Body of pancreas (tissue), 4 donors: ENCODE measurements at regions not wholly inside any gene's neighbourhood (a gene's known extent, or its start where the extent isn't known, plus 50 kb on each side); places are given as distances from the start of the nearest gene placed in this dataset.

Experiments
- POLR2A ChIP-seq, 3 donors: fragments of 450-650 bp; IDR thresholded peaks; one replicate each; pipeline ENCODE4 v1.6.1; 2016; ENCODE audit warnings: antibody characterized with exemption in 3 of 3, mild to moderate bottlenecking in 2 of 3
- TF ChIP-seq, protein P1 (sequence below), 7 experiments: fragments of 450-650 bp in 4 of 7; fragments of 200-600 bp in 3 of 7; sonication (generic) in 3 of 7; IDR thresholded peaks; one replicate each; pipeline ENCODE4 v1.5.1; 2016 to 2019; ENCODE audit warnings: antibody characterized with exemption in 7 of 7

DNA sequence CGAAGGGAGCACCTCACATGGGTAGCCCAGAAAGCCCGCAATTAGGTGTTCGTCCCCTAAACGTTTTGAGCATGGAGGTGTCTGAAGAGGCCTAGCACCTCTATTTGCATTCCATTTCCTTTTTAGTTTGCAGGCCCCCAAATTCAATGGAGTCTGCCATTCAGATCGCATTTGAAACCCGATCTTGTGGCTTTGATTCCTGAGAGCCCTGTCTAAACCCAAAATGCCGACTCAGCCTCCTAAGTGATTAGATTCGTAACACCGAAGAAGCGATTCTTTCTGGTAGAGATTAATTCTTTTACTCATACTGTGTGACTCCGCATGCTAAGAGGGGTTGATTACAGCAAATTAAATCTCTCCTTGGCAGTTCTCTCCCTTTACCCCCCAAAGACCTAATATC lies 415.2 kb upstream of the KAZN start:
- TF ChIP-seq, protein P1, sequence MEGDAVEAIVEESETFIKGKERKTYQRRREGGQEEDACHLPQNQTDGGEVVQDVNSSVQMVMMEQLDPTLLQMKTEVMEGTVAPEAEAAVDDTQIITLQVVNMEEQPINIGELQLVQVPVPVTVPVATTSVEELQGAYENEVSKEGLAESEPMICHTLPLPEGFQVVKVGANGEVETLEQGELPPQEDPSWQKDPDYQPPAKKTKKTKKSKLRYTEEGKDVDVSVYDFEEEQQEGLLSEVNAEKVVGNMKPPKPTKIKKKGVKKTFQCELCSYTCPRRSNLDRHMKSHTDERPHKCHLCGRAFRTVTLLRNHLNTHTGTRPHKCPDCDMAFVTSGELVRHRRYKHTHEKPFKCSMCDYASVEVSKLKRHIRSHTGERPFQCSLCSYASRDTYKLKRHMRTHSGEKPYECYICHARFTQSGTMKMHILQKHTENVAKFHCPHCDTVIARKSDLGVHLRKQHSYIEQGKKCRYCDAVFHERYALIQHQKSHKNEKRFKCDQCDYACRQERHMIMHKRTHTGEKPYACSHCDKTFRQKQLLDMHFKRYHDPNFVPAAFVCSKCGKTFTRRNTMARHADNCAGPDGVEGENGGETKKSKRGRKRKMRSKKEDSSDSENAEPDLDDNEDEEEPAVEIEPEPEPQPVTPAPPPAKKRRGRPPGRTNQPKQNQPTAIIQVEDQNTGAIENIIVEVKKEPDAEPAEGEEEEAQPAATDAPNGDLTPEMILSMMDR (IDR thresholded peaks at IDR 0.05): no peak
- TF ChIP-seq POLR2A (IDR thresholded peaks at IDR 0.05): no peak
